Neural crest cell (in vitro differentiated cells): ENCODE measurements at regions not wholly inside any gene's neighbourhood (a gene's known extent, or its start where the extent isn't known, plus 50 kb on each side); places are given as distances from the start of the nearest gene placed in this dataset.

ENCODE experiments used
- DNase-seq: peaks from one replicate; pipeline ENCODE4 v3.0.0; 2021; ENCODE audit warnings: low read depth, mixed read lengths, low spot score
- H3K27ac Mint-ChIP-seq: one replicate; pipeline ENCODE4 v1.8.0; 2021; ENCODE audit warnings: mild to moderate bottlenecking, mixed read lengths; ENCODE audit not compliant: unreplicated experiment
- H3K27me3 Mint-ChIP-seq: 2 replicates; pipeline ENCODE4 v1.8.0; 2021; ENCODE audit warnings: low read depth, mild to moderate bottlenecking, mixed read lengths
- H3K36me3 Mint-ChIP-seq: 2 replicates; pipeline ENCODE4 v1.8.0; 2021; ENCODE audit warnings: low read depth, mild to moderate bottlenecking, mixed read lengths
- H3K4me1 Mint-ChIP-seq: 2 replicates; pipeline ENCODE4 v1.8.0; 2021; ENCODE audit warnings: mixed read lengths
- H3K4me3 Mint-ChIP-seq: one replicate; pipeline ENCODE4 v1.8.0; 2021; ENCODE audit warnings: mild to moderate bottlenecking, mixed read lengths
- H3K9me3 Mint-ChIP-seq: 2 replicates; pipeline ENCODE4 v1.8.0; 2021; ENCODE audit warnings: mixed read lengths
- TF ChIP-seq, protein P1 (sequence below): fragments of 200-600 bp; sonication (generic); conservative IDR thresholded peaks from 2 replicates; pipeline ENCODE4 v1.5.0; 2021; ENCODE audit warnings: antibody characterized with exemption, mild to moderate bottlenecking

DNA sequence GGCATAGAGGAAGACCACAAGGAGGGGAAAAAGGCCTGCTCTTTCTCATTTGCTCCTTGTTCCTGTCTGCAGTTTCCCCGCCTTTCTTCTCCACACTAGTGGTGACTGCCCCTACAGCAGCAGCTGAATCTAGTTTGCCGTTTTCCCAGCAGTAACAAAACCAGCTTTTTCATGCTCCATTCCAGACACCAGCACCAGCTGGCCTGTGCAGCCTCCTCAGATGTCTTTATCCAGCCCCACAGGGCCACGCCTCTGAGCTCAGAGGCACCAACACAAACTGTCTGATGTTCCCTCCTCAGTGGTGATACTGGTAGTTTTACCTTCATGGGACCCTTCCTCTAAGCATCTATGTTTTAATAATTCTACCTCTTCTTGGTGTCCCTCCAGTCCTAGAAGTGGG, 70.4 kb upstream of the SLC24A3 start:
- Mint-ChIP-seq H3K36me3 (peaks cover 6% of the 10 kb centered on the region), H3K27me3 (peaks cover 8% of the 10 kb centered on the region), H3K4me3 (no peak overlapping the region), H3K9me3 (peaks cover 7% of the 10 kb centered on the region), H3K27ac (no peak overlapping the region), H3K4me1 (no peaks in the 10 kb centered on the region)
- TF ChIP-seq, protein P1, sequence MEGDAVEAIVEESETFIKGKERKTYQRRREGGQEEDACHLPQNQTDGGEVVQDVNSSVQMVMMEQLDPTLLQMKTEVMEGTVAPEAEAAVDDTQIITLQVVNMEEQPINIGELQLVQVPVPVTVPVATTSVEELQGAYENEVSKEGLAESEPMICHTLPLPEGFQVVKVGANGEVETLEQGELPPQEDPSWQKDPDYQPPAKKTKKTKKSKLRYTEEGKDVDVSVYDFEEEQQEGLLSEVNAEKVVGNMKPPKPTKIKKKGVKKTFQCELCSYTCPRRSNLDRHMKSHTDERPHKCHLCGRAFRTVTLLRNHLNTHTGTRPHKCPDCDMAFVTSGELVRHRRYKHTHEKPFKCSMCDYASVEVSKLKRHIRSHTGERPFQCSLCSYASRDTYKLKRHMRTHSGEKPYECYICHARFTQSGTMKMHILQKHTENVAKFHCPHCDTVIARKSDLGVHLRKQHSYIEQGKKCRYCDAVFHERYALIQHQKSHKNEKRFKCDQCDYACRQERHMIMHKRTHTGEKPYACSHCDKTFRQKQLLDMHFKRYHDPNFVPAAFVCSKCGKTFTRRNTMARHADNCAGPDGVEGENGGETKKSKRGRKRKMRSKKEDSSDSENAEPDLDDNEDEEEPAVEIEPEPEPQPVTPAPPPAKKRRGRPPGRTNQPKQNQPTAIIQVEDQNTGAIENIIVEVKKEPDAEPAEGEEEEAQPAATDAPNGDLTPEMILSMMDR: no peak
- DNase-seq: no peak

DNA sequence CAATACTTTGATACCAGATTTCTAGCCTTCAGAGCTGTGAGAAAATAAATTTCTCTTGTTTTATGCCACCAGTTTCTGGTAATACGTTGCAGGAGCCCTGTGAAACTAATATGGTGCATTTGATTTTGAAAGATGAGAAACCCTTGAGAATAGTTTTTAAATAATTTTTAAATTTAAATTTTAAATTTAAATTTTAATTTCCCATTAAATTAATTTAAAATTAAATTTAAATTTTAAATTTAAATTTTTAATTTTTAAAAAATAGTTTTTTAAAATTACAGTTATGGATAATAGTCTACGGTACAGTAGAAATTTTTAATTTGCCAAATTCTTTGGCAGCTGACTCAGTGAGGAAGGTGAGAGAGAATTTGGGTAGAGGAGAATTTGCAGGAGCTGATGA, 68.6 kb upstream of the SLC24A3 start:
- H3K36me3 Mint-ChIP-seq: peaks cover 6% of the 10 kb centered on the region
- peaks cover 5% of the 10 kb centered on the region for H3K9me3 Mint-ChIP-seq
- H3K27me3 Mint-ChIP-seq: peaks cover 8% of the 10 kb centered on the region
- H3K27ac Mint-ChIP-seq: no peak overlapping the region
- no peak overlapping the region for H3K4me3 Mint-ChIP-seq
- no peaks in the 10 kb centered on the region for H3K4me1 Mint-ChIP-seq
- TF ChIP-seq, protein P1: no peak
- no peak for DNase-seq

DNA sequence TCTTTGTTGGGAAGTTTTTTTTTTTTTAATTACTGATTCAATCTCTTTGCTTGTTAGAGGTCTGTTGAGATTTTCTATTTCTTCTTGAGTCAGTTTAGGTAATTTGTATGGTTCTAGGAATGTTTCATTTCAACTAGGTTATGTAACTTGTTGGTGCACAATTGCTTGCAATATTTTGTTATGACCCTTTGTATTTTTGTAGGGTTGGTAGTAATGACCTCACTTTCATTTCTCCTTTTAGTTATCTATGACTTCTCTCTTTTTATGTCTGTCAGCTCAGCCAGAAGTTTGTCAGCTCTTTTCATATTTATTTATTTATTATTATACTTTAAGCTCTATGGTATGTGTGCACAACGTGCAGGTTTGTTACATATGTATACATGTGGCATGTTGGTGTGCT, 51.1 kb upstream of the SLC24A3 start:
- Mint-ChIP-seq H3K36me3 (peaks cover 3% of the 10 kb centered on the region), H3K4me3 (no peak overlapping the region), H3K9me3 (peaks cover 3% of the 10 kb centered on the region), H3K4me1 (no peaks in the 10 kb centered on the region), H3K27ac (no peak overlapping the region), H3K27me3 (peaks cover 27% of the 10 kb centered on the region)
- TF ChIP-seq, protein P1: no peak
- no peak for DNase-seq
